ENCODE measurements at regions not wholly inside any gene's neighbourhood (a gene's known extent, or its start where the extent isn't known, plus 50 kb on each side); places are given as distances from the start of the nearest gene placed in this dataset.

DNA sequence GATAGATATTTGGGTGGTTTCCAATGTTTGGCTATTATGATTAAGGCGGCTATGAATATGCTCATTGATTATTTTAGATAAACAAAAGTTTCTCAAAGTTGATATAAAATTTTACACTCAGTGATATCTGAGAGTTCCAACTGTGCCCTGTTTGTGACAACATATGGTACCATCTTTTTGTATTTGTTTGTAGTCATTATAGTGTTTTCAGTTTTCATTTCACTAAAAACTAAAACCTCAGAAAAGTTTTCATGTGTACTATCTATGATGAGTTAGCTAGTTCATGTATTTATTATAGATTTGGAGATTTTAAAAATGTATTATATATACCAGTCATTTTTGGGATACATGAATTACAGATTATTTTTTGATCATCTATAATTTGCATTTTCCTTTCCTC is 1111.4 kb downstream of the CDH18 start:
- TF ChIP-seq SNIP1 (IDR thresholded peaks at IDR 0.05; ENCODE audit: low read depth) (no peak), ZNF274 (IDR thresholded peaks at IDR 0.05; ENCODE audit: borderline replicate concordance, low read depth, low read length) (no peak), CTCF (IDR thresholded peaks at IDR 0.05 in 2 of 3, conservative IDR thresholded peaks at IDR 0.05 in 1 of 3; ENCODE audit: insufficient read depth in 2 of 3, low read depth in 1 of 3, low read length in 3 of 3) (no peak), ZNF41 (CRISPR knock-in tag; conservative IDR thresholded peaks at IDR 0.05) (no peak), CBFB (CRISPR knock-in tag; IDR thresholded peaks at IDR 0.05) (no peak), ZBTB7A (IDR thresholded peaks at IDR 0.05; ENCODE audit: borderline replicate concordance, control insufficient read depth, low read depth, low read length) (no peak), HDAC8 (tag; IDR thresholded peaks at IDR 0.05) (no peak), CTBP1 (IDR thresholded peaks at IDR 0.05; ENCODE audit: borderline replicate concordance) (no peak), IRF2 (CRISPR knock-in tag; IDR thresholded peaks at IDR 0.05) (no peak), ZNF436 (CRISPR knock-in tag; IDR thresholded peaks at IDR 0.05) (no peak)
